A673 (cell line): ENCODE measurements at regions not wholly inside any gene's neighbourhood (a gene's known extent, or its start where the extent isn't known, plus 50 kb on each side); places are given as distances from the start of the nearest gene placed in this dataset.

Experiments
- CTCF ChIP-seq: fragments of 300-800, 200-600 bp; sonication (generic); conservative IDR thresholded peaks from 2 replicates; pipeline ENCODE4 v1.5.1; 2017; ENCODE audit warnings: low read depth, mild to moderate bottlenecking, antibody characterized with exemption, low read length, moderate library complexity, mixed read lengths
- EZH2 ChIP-seq: fragments of 200-600 bp; sonication (generic); IDR thresholded peaks from 2 replicates; pipeline ENCODE4 v1.6.1; 2017; ENCODE audit warnings: borderline replicate concordance, low read depth, mild to moderate bottlenecking, mixed read lengths, antibody characterized with exemption, low read length; ENCODE audit not compliant: poor library complexity, severe bottlenecking

GRCh38 chr4:123930996-123931395 lies 534.4 kb downstream of the SPRY1 start:
- no peak for TF ChIP-seq CTCF
- no peak for TF ChIP-seq EZH2
